ENCODE measurements at regions not wholly inside any gene's neighbourhood (a gene's known extent, or its start where the extent isn't known, plus 50 kb on each side); places are given as distances from the start of the nearest gene placed in this dataset.

GRCh38 chr2:13543550-13543949 is 826.8 kb downstream of the TRIB2 start:
- Histone ChIP-seq H3K4me2 (no peak overlapping the region), H3K4me3 (no peak overlapping the region), H3K4me1 (no peaks in the 10 kb centered on the region), H3K9me3 (0 out of 3 replicates have a peak, but pooled peaks cover 4% of the 10 kb centered on the region), H3K27ac (no peak overlapping the region)
- no peak for FAIRE-seq
- ChIA-PET POLR2A (no interaction called here), CTCF (no interaction called here)
- ATAC-seq, result no peak
- no peak for TF ChIP-seq HEYL (CRISPR knock-in tag; IDR thresholded peaks at IDR 0.05)
- no peak for TF ChIP-seq KDM5A (IDR thresholded peaks at IDR 0.05)
- TF ChIP-seq RAD21 (conservative IDR thresholded peaks at IDR 0.05 in 1 of 2, IDR thresholded peaks at IDR 0.05 in 1 of 2), result no peak
- no peak for TF ChIP-seq PHF8 (IDR thresholded peaks at IDR 0.05; ENCODE audit: borderline replicate concordance, low read depth)
- TF ChIP-seq MAZ (IDR thresholded peaks at IDR 0.05; ENCODE audit: borderline replicate concordance, low read depth, low read length), result no peak
- TF ChIP-seq POLR2A (IDR thresholded peaks at IDR 0.05; ENCODE audit: low read length), result no peak
- no peak for TF ChIP-seq HOXB13 (CRISPR knock-in tag; IDR thresholded peaks at IDR 0.05; ENCODE audit: low read depth)
- TF ChIP-seq REST (IDR thresholded peaks at IDR 0.05), result no peak
- TF ChIP-seq JUN (IDR thresholded peaks at IDR 0.05), result no peak
- DNase-seq (ENCODE audit: low read depth in 1 of 2, low spot score in 1 of 2), result no peak
- WGBS (ENCODE audit: missing lambda C conversion rate), result 4% methylated on average over 1 of the region's 1 CpG

GRCh38 chr2:13545320-13545719 is 828.6 kb downstream of the TRIB2 start:
- FAIRE-seq (no peak), ATAC-seq (no peak), DNase-seq (ENCODE audit: low read depth in 1 of 2, low spot score in 1 of 2) (no peak)
- peaks cover 6% of the 10 kb centered on the region; the same call in 1 of the 3 replicates for H3K9me3 ChIP-seq
- H3K4me1 ChIP-seq, result no peaks in the 10 kb centered on the region
- TF ChIP-seq HEYL (CRISPR knock-in tag; IDR thresholded peaks at IDR 0.05) (no peak), CTCF (IDR thresholded peaks at IDR 0.05) (no peak), EHMT2 (IDR thresholded peaks at IDR 0.05; ENCODE audit: low read depth) (no peak), RCOR1 (IDR thresholded peaks at IDR 0.05; ENCODE audit: low read depth, low read length) (no peak), MAX (IDR thresholded peaks at IDR 0.05) (no peak), CHD4 (IDR thresholded peaks at IDR 0.05; ENCODE audit: borderline replicate concordance) (no peak), NFE2L2 (conservative IDR thresholded peaks at IDR 0.05; ENCODE audit: low read length) (no peak), BCL3 (IDR thresholded peaks at IDR 0.05) (no peak), POLR2A (IDR thresholded peaks at IDR 0.05; ENCODE audit: low read length) (no peak), FOSL2 (IDR thresholded peaks at IDR 0.05) (no peak), FOSL2 (CRISPR knock-in tag; IDR thresholded peaks at IDR 0.05) (no peak), BHLHE40 (IDR thresholded peaks at IDR 0.05; ENCODE audit: low read depth, low read length) (no peak), MYC (IDR thresholded peaks at IDR 0.05; ENCODE audit: borderline replicate concordance, low read length) (no peak), PBX3 (IDR thresholded peaks at IDR 0.05) (no peak), FOXS1 (CRISPR knock-in tag; IDR thresholded peaks at IDR 0.05) (no peak), ESRRA (IDR thresholded peaks at IDR 0.05; ENCODE audit: borderline replicate concordance, low read length) (no peak), POLR2AphosphoS2 (conservative IDR thresholded peaks at IDR 0.05; ENCODE audit: low read length) (no peak), FOSB (CRISPR knock-in tag; IDR thresholded peaks at IDR 0.05) (no peak), JUN (IDR thresholded peaks at IDR 0.05) (no peak), RNF2 (IDR thresholded peaks at IDR 0.05; ENCODE audit: borderline replicate concordance, low read depth) (no peak)
- TF ChIP-seq, protein P1, sequence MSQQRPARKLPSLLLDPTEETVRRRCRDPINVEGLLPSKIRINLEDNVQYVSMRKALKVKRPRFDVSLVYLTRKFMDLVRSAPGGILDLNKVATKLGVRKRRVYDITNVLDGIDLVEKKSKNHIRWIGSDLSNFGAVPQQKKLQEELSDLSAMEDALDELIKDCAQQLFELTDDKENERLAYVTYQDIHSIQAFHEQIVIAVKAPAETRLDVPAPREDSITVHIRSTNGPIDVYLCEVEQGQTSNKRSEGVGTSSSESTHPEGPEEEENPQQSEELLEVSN (IDR thresholded peaks at IDR 0.05; ENCODE audit: borderline replicate concordance, low read depth), result no peak
- WGBS (ENCODE audit: missing lambda C conversion rate), result 0% methylated on average over 2 of the region's 2 CpGs
- ChIA-PET POLR2A (no interaction called here), CTCF (no interaction called here)
- H3K27ac ChIP-seq, result no peak overlapping the region
- H3K4me3 ChIP-seq, result no peak overlapping the region
- H3K4me2 ChIP-seq, result no peak overlapping the region

Measured in A549 (cell line).